ENCODE measurements at regions not wholly inside any gene's neighbourhood (a gene's known extent, or its start where the extent isn't known, plus 50 kb on each side); places are given as distances from the start of the nearest gene placed in this dataset.

DNA sequence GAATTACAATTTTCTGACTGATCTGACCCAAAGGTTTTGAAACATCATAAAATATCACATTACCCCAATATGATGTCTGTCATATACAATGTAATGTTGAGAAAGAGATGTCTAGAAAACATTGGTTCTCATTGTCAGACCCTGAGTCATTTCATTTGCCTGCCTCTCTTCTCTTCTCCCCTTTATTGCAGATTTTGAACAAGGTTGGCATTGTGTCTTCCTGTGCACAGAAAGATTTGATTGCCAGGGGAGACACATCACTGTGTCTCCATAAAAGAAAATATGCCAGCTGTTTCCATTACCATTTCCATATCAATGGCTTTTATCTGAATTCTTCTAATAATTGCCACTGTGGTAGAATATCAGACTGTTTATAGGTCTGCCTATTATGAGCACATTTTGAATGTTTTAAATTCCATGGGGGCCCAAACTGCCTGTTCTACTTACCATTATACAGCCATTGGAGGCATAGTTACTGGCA lies 65.6 kb downstream of the IFI44 start:
- TF ChIP-seq, protein P1, sequence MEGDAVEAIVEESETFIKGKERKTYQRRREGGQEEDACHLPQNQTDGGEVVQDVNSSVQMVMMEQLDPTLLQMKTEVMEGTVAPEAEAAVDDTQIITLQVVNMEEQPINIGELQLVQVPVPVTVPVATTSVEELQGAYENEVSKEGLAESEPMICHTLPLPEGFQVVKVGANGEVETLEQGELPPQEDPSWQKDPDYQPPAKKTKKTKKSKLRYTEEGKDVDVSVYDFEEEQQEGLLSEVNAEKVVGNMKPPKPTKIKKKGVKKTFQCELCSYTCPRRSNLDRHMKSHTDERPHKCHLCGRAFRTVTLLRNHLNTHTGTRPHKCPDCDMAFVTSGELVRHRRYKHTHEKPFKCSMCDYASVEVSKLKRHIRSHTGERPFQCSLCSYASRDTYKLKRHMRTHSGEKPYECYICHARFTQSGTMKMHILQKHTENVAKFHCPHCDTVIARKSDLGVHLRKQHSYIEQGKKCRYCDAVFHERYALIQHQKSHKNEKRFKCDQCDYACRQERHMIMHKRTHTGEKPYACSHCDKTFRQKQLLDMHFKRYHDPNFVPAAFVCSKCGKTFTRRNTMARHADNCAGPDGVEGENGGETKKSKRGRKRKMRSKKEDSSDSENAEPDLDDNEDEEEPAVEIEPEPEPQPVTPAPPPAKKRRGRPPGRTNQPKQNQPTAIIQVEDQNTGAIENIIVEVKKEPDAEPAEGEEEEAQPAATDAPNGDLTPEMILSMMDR (conservative IDR thresholded peaks at IDR 0.05; ENCODE audit: control insufficient read depth, insufficient read depth, low read depth, low read length), result no peak
- peak; percentile 18 for DNase-seq (ENCODE audit: low read depth)
- H3K4me3 ChIP-seq (ENCODE audit: control insufficient read depth, low read depth, low read length), result no peak overlapping the region

DNA sequence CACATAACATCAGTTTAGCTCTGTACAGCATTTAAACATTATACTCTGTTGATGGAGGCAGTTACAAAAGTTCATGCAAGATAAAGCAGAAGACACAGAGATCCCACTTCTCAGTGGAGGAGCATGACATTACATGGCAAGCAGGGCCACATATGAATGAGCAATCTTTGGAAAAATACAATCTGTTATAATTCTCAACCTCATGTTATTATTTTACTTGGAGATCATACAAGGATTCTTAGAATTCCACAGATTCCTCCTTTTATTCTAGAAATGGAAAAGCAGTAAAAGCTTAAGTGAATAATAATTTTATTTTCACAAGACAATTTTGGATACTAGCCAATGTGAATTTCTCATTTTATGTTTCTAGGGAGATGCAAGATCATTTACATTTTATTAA lies 66.6 kb downstream of the IFI44 start:
- no peak for DNase-seq (ENCODE audit: low read depth)
- H3K4me3 ChIP-seq (ENCODE audit: control insufficient read depth, low read depth, low read length), result no peak overlapping the region
- TF ChIP-seq, protein P1 (conservative IDR thresholded peaks at IDR 0.05; ENCODE audit: control insufficient read depth, insufficient read depth, low read depth, low read length), result no peak

DNA sequence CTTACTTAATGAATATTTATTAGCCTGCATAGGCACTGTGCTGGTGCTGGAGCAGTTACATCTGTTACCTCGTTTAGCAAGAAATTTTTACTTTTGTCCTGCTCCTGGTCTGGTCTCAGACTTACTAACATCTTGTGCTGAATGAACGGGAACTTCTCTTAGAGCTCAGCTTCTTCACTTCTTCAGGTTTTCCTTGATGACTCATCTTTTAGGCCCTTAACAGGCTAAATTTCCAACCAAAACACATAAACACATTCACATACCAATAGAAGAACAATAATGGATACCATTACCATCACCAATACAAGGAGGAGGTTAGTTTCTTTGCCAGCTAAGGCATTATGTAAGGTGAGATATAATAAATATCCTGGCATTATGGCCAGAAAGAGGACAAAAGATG lies 68.9 kb downstream of the IFI44 start:
- H3K4me3 ChIP-seq (ENCODE audit: control insufficient read depth, low read depth, low read length), result no peak overlapping the region
- peak; percentile 11 for DNase-seq (ENCODE audit: low read depth)
- TF ChIP-seq, protein P1 (conservative IDR thresholded peaks at IDR 0.05; ENCODE audit: control insufficient read depth, insufficient read depth, low read depth, low read length), result no peak

DNA sequence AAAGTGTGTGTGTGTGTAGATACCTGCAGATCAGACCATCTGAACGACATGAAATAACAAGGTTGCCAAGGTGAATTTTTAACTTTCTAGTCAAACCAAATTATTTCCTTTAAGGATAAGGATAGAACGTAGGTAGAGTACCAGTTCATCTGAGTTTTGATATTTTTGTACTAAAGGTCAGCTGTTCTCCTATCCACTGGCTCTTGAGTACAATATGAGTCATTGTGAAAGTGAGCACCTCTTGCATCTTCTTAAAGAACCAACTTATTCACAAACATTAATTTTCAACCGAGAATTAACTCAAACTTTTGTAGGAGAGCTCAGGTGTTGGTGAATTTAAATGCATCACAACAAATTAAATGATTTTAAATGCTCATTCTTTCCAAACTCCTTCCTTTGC lies 71.5 kb downstream of the IFI44 start:
- DNase-seq (ENCODE audit: low read depth), result peak; percentile 7
- TF ChIP-seq, protein P1 (conservative IDR thresholded peaks at IDR 0.05; ENCODE audit: control insufficient read depth, insufficient read depth, low read depth, low read length), result no peak
- H3K4me3 ChIP-seq (ENCODE audit: control insufficient read depth, low read depth, low read length), result no peak overlapping the region

DNA sequence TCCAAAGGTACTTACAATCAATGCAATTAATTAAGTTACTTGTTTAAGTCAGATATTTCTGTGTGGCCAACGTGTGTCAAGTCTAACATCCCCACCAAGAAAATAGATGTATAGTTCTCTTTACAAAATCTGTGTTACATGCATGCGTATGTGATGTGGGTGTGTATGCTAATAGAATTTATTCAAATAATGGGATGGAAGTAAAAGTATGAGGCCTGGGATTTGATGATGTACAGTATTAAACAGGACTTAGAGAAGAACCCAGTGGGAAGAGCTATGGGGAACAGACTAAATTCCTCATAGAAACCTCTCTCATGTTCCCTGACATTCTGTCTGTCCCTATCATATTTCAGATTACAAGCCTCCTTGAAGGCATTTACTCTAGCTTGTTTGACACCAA lies 72.5 kb downstream of the IFI44 start:
- DNase-seq (ENCODE audit: low read depth), result no peak
- H3K4me3 ChIP-seq (ENCODE audit: control insufficient read depth, low read depth, low read length), result no peak overlapping the region
- TF ChIP-seq, protein P1 (conservative IDR thresholded peaks at IDR 0.05; ENCODE audit: control insufficient read depth, insufficient read depth, low read depth, low read length), result no peak

DNA sequence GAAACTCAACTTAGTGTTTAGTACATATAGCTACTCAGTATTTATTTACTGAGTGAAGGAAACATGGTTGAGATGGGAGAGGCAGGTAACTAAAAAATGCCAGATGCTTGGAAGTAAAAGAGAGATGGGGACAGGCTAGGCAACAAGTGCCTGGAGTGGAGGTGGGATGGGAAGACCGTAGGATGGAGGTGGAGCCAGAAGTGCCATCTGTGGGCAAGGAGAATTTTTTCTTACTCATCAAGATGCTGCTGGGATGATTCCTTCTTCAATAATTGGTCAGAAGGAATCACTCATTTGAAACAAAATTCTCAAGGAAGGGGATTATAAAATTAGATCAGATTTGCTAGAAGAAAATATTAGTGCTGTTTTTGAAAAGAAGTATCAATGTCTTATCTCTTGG lies 72.9 kb downstream of the IFI44 start:
- DNase-seq (ENCODE audit: low read depth), result no peak
- TF ChIP-seq, protein P1 (conservative IDR thresholded peaks at IDR 0.05; ENCODE audit: control insufficient read depth, insufficient read depth, low read depth, low read length), result no peak
- no peak overlapping the region for H3K4me3 ChIP-seq (ENCODE audit: control insufficient read depth, low read depth, low read length)

DNA sequence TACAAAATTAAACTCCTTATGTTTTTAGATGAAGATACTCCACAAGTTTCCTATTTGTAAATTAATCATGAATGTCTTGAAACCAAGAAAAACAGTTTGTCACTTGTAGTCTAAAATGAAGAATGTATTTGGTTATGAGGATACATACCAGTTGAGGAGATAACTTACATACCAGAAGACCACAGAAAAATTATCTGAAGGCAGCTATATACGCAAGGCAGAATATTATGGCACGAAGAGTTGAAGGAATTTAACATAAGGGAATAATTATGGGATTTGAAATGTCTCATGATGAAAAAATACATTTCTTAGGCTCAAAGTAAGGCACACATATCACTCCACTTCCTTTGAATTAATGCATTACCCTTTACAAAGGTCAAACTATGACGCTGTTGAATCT lies 73.3 kb downstream of the IFI44 start:
- H3K4me3 ChIP-seq (ENCODE audit: control insufficient read depth, low read depth, low read length), result no peak overlapping the region
- no peak for DNase-seq (ENCODE audit: low read depth)
- TF ChIP-seq, protein P1 (conservative IDR thresholded peaks at IDR 0.05; ENCODE audit: control insufficient read depth, insufficient read depth, low read depth, low read length), result no peak
